ENCODE measurements at regions not wholly inside any gene's neighbourhood (a gene's known extent, or its start where the extent isn't known, plus 50 kb on each side); places are given as distances from the start of the nearest gene placed in this dataset.

GRCh38 chr3:184440151-184440550 is 60.3 kb downstream of the CHRD start:
- 43% methylated on average over 4 of the region's 4 CpGs for WGBS (ENCODE audit: insufficient coverage, low coverage, low lambda C conversion rate, missing lambda C conversion rate)
- no peaks in the 10 kb centered on the region for H3K4me1 ChIP-seq
- no peaks in the 10 kb centered on the region for H3K9me3 ChIP-seq
- intact Hi-C loops (cut with DNase I) = no loop called here
- ATAC-seq (no peak), DNase-seq (no peak)
- H3K27me3 ChIP-seq = no peaks in the 10 kb centered on the region
- TF ChIP-seq CTCF (IDR thresholded peaks at IDR 0.05) = no peak
- no peak for TF ChIP-seq POLR2A (IDR thresholded peaks at IDR 0.05)
- no peak overlapping the region for H3K4me3 ChIP-seq
- H3K36me3 ChIP-seq = no peaks in the 10 kb centered on the region
- H3K27ac ChIP-seq = no peak overlapping the region

GRCh38 chr3:184441202-184441900 is 61.5 kb downstream of the CHRD start:
- Histone ChIP-seq H3K9me3 (no peaks in the 10 kb centered on the region), H3K4me3 (no peak overlapping the region), H3K36me3 (no peaks in the 10 kb centered on the region), H3K27ac (no peak overlapping the region), H3K4me1 (no peaks in the 10 kb centered on the region), H3K27me3 (no peaks in the 10 kb centered on the region)
- intact Hi-C loops (cut with DNase I) = no loop called here
- no peak for TF ChIP-seq CTCF (IDR thresholded peaks at IDR 0.05)
- no peak for TF ChIP-seq POLR2A (IDR thresholded peaks at IDR 0.05)
- WGBS (ENCODE audit: insufficient coverage, low coverage, low lambda C conversion rate, missing lambda C conversion rate) = 44% methylated on average over 5 of the region's 8 CpGs
- ATAC-seq (no peak), DNase-seq (no peak)

- Histone ChIP-seq H3K4me3 (no peak overlapping the region), H3K27me3 (no peaks in the 10 kb centered on the region), H3K36me3 (no peaks in the 10 kb centered on the region), H3K4me1 (no peaks in the 10 kb centered on the region), H3K9me3 (no peaks in the 10 kb centered on the region), H3K27ac (no peak overlapping the region)
- DNase-seq = no peak
- intact Hi-C loops (cut with DNase I) = no loop called here
- 80% methylated on average over 2 of the region's 8 CpGs for WGBS (ENCODE audit: insufficient coverage, low coverage, low lambda C conversion rate, missing lambda C conversion rate)
- no peak for TF ChIP-seq CTCF (IDR thresholded peaks at IDR 0.05)
- TF ChIP-seq POLR2A (IDR thresholded peaks at IDR 0.05) = no peak
- ATAC-seq = no peak
Measured at GRCh38 chr3:184443364-184443763, 63.5 kb downstream of the CHRD start.

GRCh38 chr3:184443831-184444230 is 64.0 kb downstream of the CHRD start:
- intact Hi-C loops (cut with DNase I) = no loop called here
- ATAC-seq (no peak), DNase-seq (no peak)
- Histone ChIP-seq H3K9me3 (no peaks in the 10 kb centered on the region), H3K36me3 (no peaks in the 10 kb centered on the region), H3K4me1 (no peaks in the 10 kb centered on the region), H3K4me3 (no peak overlapping the region), H3K27ac (no peak overlapping the region), H3K27me3 (no peaks in the 10 kb centered on the region)
- TF ChIP-seq CTCF (IDR thresholded peaks at IDR 0.05) (no peak), POLR2A (IDR thresholded peaks at IDR 0.05) (no peak)
- WGBS (ENCODE audit: insufficient coverage, low coverage, low lambda C conversion rate, missing lambda C conversion rate) = 67% methylated on average over 2 of the region's 5 CpGs
